ENCODE measurements at regions not wholly inside any gene's neighbourhood (a gene's known extent, or its start where the extent isn't known, plus 50 kb on each side); places are given as distances from the start of the nearest gene placed in this dataset.
"Not testable (repeated sequence)": the region's sequence is repeated elsewhere in the genome, so short reads cannot be mapped to it uniquely, and the experiment has no call there.

- not testable (repeated sequence) for H3K27me3 ChIP-seq (ENCODE audit: insufficient read depth, low read length); H3F3A ChIP-seq (ENCODE audit: insufficient read depth, low read length); H3K9ac ChIP-seq (ENCODE audit: low read length); H3K79me2 ChIP-seq (ENCODE audit: insufficient read depth, low read length); H3K9me2 ChIP-seq (ENCODE audit: low read depth, low read length); H3K4me2 ChIP-seq (ENCODE audit: low read length); H2AFZ ChIP-seq (ENCODE audit: low read length); H3K36me3 ChIP-seq (ENCODE audit: insufficient read depth, low read length); H3K4me3 ChIP-seq (ENCODE audit: low read depth, low read length, poor library complexity, severe bottlenecking); H3K4me1 ChIP-seq (ENCODE audit: insufficient read depth, low read length, severe bottlenecking); H4K20me1 ChIP-seq (ENCODE audit: insufficient read depth, low read length); H3K9me3 ChIP-seq (ENCODE audit: low read length)
- peak overlapping the region; percentile 32 for H3K27ac ChIP-seq (ENCODE audit: low read depth, low read length, poor library complexity, severe bottlenecking)
These were observed 118.1 kb upstream of the PLGLB2 start for GRCh38 chr2:87629491-87630458.

- not testable (repeated sequence) for H3K79me2 ChIP-seq (ENCODE audit: insufficient read depth, low read length); H3K9me3 ChIP-seq (ENCODE audit: low read length); H3K9me2 ChIP-seq (ENCODE audit: low read depth, low read length); H3K36me3 ChIP-seq (ENCODE audit: insufficient read depth, low read length); H3K4me2 ChIP-seq (ENCODE audit: low read length); H3F3A ChIP-seq (ENCODE audit: insufficient read depth, low read length); H4K20me1 ChIP-seq (ENCODE audit: insufficient read depth, low read length); H3K4me1 ChIP-seq (ENCODE audit: insufficient read depth, low read length, severe bottlenecking); H3K4me3 ChIP-seq (ENCODE audit: low read depth, low read length, poor library complexity, severe bottlenecking); H2AFZ ChIP-seq (ENCODE audit: low read length); H3K9ac ChIP-seq (ENCODE audit: low read length); H3K27ac ChIP-seq (ENCODE audit: low read depth, low read length, poor library complexity, severe bottlenecking); H3K27me3 ChIP-seq (ENCODE audit: insufficient read depth, low read length)
These were observed 117.0 kb upstream of the PLGLB2 start for GRCh38 chr2:87630892-87631291.

GRCh38 chr2:87631402-87631801, 116.5 kb upstream of the PLGLB2 start:
- not testable (repeated sequence) for H3K4me3 ChIP-seq (ENCODE audit: low read depth, low read length, poor library complexity, severe bottlenecking); H3F3A ChIP-seq (ENCODE audit: insufficient read depth, low read length); H3K9ac ChIP-seq (ENCODE audit: low read length); H3K9me3 ChIP-seq (ENCODE audit: low read length); H2AFZ ChIP-seq (ENCODE audit: low read length); H3K4me2 ChIP-seq (ENCODE audit: low read length); H3K27me3 ChIP-seq (ENCODE audit: insufficient read depth, low read length); H3K9me2 ChIP-seq (ENCODE audit: low read depth, low read length); H3K36me3 ChIP-seq (ENCODE audit: insufficient read depth, low read length); H4K20me1 ChIP-seq (ENCODE audit: insufficient read depth, low read length); H3K27ac ChIP-seq (ENCODE audit: low read depth, low read length, poor library complexity, severe bottlenecking); H3K4me1 ChIP-seq (ENCODE audit: insufficient read depth, low read length, severe bottlenecking); H3K79me2 ChIP-seq (ENCODE audit: insufficient read depth, low read length)

- not testable (repeated sequence) for H4K20me1 ChIP-seq (ENCODE audit: insufficient read depth, low read length); H3K27ac ChIP-seq (ENCODE audit: low read depth, low read length, poor library complexity, severe bottlenecking); H3K4me2 ChIP-seq (ENCODE audit: low read length); H3K4me3 ChIP-seq (ENCODE audit: low read depth, low read length, poor library complexity, severe bottlenecking); H3K4me1 ChIP-seq (ENCODE audit: insufficient read depth, low read length, severe bottlenecking); H3K27me3 ChIP-seq (ENCODE audit: insufficient read depth, low read length); H3F3A ChIP-seq (ENCODE audit: insufficient read depth, low read length); H3K79me2 ChIP-seq (ENCODE audit: insufficient read depth, low read length); H2AFZ ChIP-seq (ENCODE audit: low read length); H3K9ac ChIP-seq (ENCODE audit: low read length); H3K9me3 ChIP-seq (ENCODE audit: low read length); H3K9me2 ChIP-seq (ENCODE audit: low read depth, low read length); H3K36me3 ChIP-seq (ENCODE audit: insufficient read depth, low read length)
These were observed 114.5 kb upstream of the PLGLB2 start for GRCh38 chr2:87633287-87633963.

GRCh38 chr2:87634106-87634505, 113.8 kb upstream of the PLGLB2 start:
- H3K79me2 ChIP-seq (ENCODE audit: insufficient read depth, low read length); H3F3A ChIP-seq (ENCODE audit: insufficient read depth, low read length); H3K9me2 ChIP-seq (ENCODE audit: low read depth, low read length); H3K36me3 ChIP-seq (ENCODE audit: insufficient read depth, low read length); H3K9ac ChIP-seq (ENCODE audit: low read length); H3K27me3 ChIP-seq (ENCODE audit: insufficient read depth, low read length); H2AFZ ChIP-seq (ENCODE audit: low read length); H3K9me3 ChIP-seq (ENCODE audit: low read length); H3K4me3 ChIP-seq (ENCODE audit: low read depth, low read length, poor library complexity, severe bottlenecking); H4K20me1 ChIP-seq (ENCODE audit: insufficient read depth, low read length); H3K4me2 ChIP-seq (ENCODE audit: low read length); H3K27ac ChIP-seq (ENCODE audit: low read depth, low read length, poor library complexity, severe bottlenecking); H3K4me1 ChIP-seq (ENCODE audit: insufficient read depth, low read length, severe bottlenecking): not testable (repeated sequence)

GRCh38 chr2:87634971-87635650, 112.8 kb upstream of the PLGLB2 start:
- not testable (repeated sequence) for H3K9me3 ChIP-seq (ENCODE audit: low read length); H3K4me1 ChIP-seq (ENCODE audit: insufficient read depth, low read length, severe bottlenecking); H3K9ac ChIP-seq (ENCODE audit: low read length); H4K20me1 ChIP-seq (ENCODE audit: insufficient read depth, low read length); H3K27me3 ChIP-seq (ENCODE audit: insufficient read depth, low read length); H3K27ac ChIP-seq (ENCODE audit: low read depth, low read length, poor library complexity, severe bottlenecking); H3K36me3 ChIP-seq (ENCODE audit: insufficient read depth, low read length); H3F3A ChIP-seq (ENCODE audit: insufficient read depth, low read length); H2AFZ ChIP-seq (ENCODE audit: low read length); H3K79me2 ChIP-seq (ENCODE audit: insufficient read depth, low read length); H3K9me2 ChIP-seq (ENCODE audit: low read depth, low read length); H3K4me2 ChIP-seq (ENCODE audit: low read length); H3K4me3 ChIP-seq (ENCODE audit: low read depth, low read length, poor library complexity, severe bottlenecking)

- not testable (repeated sequence) for H3K4me3 ChIP-seq (ENCODE audit: low read depth, low read length, poor library complexity, severe bottlenecking); H3K27ac ChIP-seq (ENCODE audit: low read depth, low read length, poor library complexity, severe bottlenecking); H3K9me3 ChIP-seq (ENCODE audit: low read length); H3K9ac ChIP-seq (ENCODE audit: low read length); H3K36me3 ChIP-seq (ENCODE audit: insufficient read depth, low read length); H3K27me3 ChIP-seq (ENCODE audit: insufficient read depth, low read length); H3K79me2 ChIP-seq (ENCODE audit: insufficient read depth, low read length); H3K4me2 ChIP-seq (ENCODE audit: low read length); H3K9me2 ChIP-seq (ENCODE audit: low read depth, low read length); H4K20me1 ChIP-seq (ENCODE audit: insufficient read depth, low read length); H2AFZ ChIP-seq (ENCODE audit: low read length); H3F3A ChIP-seq (ENCODE audit: insufficient read depth, low read length)
- peaks cover 16% of the 10 kb centered on the region for H3K4me1 ChIP-seq (ENCODE audit: insufficient read depth, low read length, severe bottlenecking)
These were observed 111.6 kb upstream of the PLGLB2 start for GRCh38 chr2:87636246-87636645.
